HCEC 1CT (cell line): ENCODE measurements at regions not wholly inside any gene's neighbourhood (a gene's known extent, or its start where the extent isn't known, plus 50 kb on each side); places are given as distances from the start of the nearest gene placed in this dataset.
"Not testable (repeated sequence)": the region's sequence is repeated elsewhere in the genome, so short reads cannot be mapped to it uniquely, and the experiment has no call there.

Source experiments
- DNase-seq: peaks from one replicate; pipeline ENCODE4 v3.0.0-alpha.2; 2017

- DNase-seq: no peak
These were observed 98.4 kb upstream of the TARDBP start for GRCh38 chr1:10914056-10914455.

DNA sequence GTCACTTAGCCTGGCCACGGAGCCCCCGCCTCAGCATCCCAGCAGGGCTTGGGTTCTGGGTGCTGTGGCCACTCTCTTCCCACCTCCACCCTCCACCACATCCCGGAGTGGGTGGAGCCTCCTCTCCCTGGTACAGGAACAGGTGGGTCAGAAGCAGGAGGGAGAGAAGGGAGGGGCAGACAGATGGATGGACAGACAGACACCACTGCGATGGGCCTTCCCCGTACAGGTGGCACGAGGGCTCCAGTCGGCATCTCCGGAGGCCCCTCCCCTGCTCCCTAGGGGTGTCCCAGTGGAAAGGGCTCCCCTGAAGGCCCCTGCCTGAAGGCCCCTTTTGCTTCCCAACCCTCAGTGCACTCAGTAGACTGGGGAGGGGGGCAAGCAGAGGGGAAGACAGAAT lies 96.9 kb upstream of the TARDBP start:
- no peak for DNase-seq

GRCh38 chr1:10916311-10916710 lies 96.1 kb upstream of the TARDBP start:
- no peak for DNase-seq

DNA sequence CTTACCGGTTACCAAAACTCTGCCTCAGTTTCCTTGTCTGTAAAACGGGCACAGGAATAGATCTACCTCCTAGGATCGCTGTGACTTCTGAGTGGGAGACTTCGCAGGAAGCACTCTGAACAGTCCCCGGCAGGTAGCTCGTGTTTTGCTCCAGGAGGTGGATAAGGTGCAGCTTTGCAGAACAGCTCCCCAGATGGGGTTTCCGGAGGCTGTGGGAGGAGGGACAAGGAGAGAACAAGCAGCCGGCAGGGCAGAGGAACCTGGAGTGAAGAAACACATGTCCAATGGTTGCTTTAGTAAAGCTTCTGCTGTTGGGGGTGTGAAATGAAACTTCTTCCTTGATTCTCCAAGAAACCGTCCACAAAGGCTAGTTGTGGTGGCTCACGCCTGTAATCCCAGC lies 95.5 kb upstream of the TARDBP start:
- DNase-seq: no peak

GRCh38 chr1:10917513-10918454 lies 94.7 kb upstream of the TARDBP start:
- no peak for DNase-seq

GRCh38 chr1:10918531-10918930 lies 93.9 kb upstream of the TARDBP start:
- DNase-seq: peak; percentile 19

DNA sequence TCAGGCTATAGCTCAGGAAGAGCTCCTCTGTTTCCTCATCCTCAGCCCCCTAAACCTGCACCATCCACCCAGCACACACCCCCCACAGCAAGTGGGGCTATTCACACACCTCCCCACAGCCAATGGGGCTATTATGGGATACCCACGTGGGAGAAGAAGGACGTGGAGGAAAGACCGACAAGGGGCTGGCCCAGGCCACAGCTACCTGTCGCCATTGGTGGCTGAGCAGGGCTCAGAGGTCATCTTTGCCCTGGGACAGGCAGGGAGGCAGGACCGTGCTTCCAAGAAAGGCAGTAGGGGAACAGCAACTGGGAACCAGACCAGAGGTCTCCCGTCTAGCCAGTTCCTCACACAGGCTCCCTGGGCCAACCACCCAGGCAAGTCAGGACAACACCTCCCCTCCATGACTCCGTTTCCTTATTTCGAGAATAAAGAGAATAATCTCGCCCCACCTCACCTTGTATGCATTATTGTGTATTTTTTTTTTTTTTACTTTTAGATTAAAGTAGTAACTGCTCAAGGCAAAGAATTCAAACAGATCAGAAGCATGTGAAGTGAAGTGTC lies 92.3 kb upstream of the TARDBP start:
- no peak for DNase-seq

DNA sequence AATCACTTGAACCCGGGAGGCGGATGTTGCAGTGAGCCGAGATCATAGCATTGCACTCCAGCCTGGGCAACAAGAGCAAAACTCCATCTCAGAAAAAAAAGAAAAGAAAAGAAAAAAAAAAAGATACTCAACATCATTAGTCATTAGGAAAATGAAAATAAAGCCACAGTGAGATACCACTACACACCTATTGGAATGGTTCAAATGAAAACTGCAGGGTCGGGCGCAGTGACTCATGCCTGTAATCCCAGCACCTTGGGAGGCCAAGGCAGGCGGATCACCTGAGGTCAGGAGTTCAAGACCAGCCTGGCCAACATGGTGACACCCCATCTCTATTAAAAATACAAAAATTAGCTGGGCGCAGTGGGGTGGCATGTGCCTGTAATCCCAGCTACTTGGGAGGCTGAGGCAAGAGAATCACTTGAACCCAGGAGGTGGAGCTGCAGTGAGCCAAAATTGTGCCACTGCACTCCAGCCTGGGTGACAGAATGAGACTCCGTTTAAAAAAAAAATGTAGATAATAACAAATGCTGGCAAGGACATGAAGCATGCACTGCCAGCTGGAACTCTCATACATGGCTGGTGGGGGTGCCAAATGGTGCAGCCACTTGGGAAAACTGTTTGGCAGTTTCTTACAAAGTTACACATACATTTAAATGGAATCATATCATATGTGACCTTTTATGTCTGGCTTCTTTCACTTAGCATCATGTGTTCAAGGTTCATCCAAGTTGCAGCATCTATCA lies 90.0 kb upstream of the TARDBP start:
- DNase-seq: not testable (repeated sequence)

DNA sequence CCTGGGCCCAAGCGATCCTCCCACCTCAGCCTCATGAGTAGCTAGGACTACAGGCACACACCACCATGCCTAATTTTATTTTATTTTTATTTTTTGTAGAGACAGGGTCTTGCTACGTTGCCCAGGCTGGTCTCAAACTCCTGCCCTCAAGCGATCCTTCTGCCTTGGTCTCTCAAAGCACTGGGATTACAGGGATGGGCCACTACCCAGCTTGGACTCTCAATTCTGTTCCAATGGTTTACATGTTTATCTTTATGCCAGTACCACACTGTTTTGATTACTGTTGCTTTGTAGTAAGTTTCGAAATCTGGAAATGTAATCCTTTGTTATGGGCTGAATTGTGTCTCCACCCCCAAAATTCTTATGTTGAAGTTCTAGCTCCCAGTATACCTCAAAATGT lies 88.4 kb upstream of the TARDBP start:
- no peak for DNase-seq

DNA sequence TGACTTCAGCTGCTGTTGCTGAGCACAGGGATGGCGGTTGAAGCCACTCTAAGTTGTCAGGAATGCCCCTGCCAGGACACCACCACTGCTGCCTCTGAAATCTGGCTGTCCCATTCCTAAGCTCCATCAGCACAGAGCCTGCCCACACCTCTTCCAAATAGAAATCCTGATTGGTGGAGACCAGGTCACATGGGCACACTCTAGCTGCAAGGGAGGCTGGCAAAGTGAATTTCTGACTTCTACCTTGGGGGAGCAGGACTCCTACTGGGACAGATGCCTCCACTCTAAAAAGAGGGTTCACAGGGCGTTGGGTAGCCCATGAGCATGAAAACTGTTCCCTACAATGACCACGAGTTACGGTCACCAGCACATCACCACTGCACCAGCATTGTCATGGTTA lies 83.8 kb upstream of the TARDBP start:
- DNase-seq: no peak

- DNase-seq: no peak
These were observed 80.4 kb upstream of the TARDBP start for GRCh38 chr1:10932088-10932487.

GRCh38 chr1:10934150-10934818 lies 78.2 kb upstream of the TARDBP start:
- DNase-seq: no peak

GRCh38 chr1:10935246-10935645 lies 77.2 kb upstream of the TARDBP start:
- DNase-seq: no peak

DNA sequence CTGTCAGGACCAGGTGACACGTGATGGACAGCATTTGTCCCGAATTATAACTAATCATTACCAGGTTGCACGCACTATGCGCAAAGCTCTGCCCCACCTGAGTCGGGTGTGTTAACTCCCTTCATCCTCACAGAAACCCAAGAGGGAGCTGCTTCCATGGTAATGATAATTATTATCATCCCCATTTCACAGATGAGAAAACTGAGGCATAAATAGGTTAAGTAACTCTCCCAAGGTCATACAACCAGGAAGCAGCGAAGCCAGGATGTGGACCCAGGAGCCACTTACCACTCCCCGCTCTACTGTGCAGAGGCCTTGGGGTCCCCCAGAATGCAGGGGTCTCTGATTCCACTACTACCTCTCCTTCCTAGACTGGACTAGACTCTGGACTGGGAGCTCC lies 76.7 kb upstream of the TARDBP start:
- no peak for DNase-seq

DNA sequence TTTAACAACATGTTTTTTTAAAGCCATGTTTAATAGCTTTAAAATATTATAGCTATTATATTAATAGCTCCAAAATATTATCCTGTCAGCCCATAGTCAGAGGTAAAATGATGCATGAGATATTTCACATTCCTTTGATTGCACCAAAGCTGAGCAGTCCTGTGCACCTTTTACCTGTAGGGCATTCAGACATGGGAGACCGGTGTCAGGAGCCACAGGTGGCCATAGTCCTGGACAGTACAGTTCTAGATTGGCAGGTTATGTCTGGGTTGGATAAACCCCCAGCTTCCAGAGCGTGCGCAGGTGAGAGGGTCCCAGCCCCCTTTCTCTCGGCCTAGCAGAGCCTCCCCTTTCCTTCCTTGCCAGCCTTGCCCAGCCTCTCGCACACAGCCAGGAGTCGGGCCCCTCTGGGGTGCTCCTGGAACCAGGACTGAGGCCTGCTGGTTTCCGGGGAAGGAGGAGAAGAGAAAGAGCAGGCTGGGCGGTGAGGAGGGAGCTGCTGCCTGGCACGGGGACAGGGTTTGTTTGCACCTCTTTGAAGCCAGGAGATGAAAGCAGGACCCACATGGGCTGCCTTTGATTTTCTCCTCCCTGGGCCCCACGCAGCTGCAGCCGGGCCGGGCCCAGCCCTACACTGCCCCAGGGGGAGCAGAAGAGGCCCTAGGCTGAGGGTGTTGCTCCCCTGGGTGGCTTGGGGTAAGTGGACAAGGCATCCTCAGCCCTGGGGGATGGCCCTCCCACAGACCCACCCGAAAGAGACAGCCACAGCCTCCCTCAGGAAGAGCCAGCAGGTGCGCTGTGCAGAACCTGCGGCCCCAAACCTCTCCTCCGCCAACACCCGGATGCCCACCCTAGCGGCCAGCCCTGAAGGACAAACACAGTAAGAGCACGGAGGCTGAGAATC lies 75.2 kb upstream of the TARDBP start:
- no peak for DNase-seq

DNA sequence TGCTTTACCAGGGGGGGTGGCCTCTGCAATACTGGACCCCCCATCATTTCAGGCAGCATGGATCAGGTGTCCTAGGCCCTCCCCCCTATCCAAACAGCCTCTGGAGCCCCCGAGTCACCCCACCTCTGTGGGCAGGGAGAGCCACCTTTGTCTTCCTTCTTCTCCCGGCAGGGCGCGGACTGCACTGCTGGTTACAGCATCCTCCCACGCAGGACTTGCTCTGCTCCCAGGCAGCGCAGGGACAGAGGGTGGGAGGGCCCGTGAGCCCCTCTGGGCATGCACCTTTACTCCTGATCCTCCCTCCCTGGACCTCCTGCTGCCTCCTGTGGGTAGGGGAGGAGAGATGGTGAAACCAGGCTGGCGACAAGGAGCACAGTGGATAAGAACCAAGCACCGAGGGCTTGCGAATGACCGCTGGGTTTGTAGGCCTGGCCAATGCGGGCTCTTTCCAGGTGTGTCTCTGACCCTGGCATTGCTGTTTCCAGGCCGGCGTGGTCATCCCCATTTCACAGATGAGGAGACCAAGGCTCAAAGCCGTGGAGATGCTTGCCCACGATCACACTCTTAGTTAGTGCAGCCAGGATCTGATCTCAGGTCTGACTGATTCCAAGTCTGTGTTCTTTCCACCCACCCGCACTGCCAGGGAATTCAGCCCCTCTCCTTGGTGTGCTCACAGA lies 73.6 kb upstream of the TARDBP start:
- no peak for DNase-seq

- DNase-seq: no peak
These were observed 72.6 kb upstream of the TARDBP start for GRCh38 chr1:10939654-10940450.

DNA sequence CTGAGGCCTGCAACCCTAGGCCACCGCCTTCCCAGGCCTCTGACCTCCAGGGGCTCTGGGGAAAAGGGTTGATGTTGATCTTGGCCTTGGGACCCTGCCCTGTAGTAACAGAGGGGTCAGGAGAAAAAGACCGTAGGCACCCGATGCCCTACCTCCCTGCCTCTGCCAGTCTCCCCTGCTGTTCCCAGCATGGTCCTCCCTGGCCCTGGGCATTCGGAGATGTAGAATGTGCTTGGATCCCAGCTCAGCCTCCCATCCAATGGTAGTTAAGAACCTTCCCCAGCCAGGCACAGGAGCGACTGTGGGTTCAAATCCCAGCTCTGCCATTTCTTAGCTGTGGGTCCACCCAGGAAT lies 72.0 kb upstream of the TARDBP start:
- no peak for DNase-seq

- DNase-seq: no peak
These were observed 71.6 kb upstream of the TARDBP start for GRCh38 chr1:10940838-10941237.

DNA sequence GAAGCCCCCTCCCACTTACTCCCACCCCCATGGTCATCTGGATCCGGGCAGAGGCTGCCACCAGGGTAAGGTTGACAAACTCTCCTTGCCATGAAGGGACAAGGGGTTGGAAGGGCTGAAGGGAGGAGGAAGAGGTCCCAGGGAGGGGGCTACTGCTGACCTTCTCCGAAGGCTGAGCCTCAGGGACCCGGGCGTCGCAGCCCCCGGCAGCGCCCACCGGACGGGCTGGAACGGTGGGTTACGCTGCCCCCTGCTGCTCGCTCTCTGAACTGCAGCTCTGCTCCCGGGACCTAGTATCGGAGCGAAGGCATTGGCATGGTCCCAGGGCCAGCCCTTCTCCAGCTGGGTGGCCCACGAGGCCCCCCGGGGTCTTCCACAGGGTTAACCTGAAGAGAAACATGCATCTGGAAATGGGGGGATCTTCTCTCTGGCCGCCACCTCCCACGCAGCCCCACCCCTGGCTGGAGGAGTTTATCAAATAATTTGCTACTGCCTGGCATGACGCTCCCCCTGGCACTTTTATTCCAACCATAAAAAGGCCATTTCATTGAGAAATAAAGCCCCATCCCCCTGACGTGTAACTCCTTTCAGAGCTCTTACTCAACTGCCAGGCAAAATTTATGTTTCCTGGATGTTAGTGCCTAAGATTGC lies 70.4 kb upstream of the TARDBP start:
- peak; percentile 11 for DNase-seq
